HG03103 (cell line): ENCODE measurements at regions not wholly inside any gene's neighbourhood (a gene's known extent, or its start where the extent isn't known, plus 50 kb on each side); places are given as distances from the start of the nearest gene placed in this dataset.

Experiments used
- ATAC-seq: cut with Tn5 transposase; IDR thresholded peaks from one replicate; pipeline ENCODE4 v1.9.1; 2021; ENCODE audit warnings: low read depth; ENCODE audit not compliant: unreplicated experiment

DNA sequence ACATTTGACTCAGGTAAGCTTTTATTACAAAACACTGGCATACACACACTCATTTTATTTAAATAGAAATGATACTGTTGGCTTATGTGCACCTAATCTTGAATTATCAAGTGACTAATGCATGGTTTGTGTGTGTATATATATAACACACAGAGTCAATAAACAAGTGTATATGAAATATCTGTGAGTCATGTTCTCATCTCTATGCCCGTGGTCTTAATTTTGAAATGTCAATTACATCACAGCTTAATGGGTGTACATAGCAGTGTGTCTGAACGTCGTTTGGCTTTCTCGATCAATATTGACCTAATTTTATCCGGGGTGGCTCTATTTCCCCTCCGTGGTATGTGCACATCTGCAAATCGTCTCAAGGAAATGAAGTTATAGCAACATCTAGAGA is 104.0 kb upstream of the ZFP64 start:
- ATAC-seq: no peak

DNA sequence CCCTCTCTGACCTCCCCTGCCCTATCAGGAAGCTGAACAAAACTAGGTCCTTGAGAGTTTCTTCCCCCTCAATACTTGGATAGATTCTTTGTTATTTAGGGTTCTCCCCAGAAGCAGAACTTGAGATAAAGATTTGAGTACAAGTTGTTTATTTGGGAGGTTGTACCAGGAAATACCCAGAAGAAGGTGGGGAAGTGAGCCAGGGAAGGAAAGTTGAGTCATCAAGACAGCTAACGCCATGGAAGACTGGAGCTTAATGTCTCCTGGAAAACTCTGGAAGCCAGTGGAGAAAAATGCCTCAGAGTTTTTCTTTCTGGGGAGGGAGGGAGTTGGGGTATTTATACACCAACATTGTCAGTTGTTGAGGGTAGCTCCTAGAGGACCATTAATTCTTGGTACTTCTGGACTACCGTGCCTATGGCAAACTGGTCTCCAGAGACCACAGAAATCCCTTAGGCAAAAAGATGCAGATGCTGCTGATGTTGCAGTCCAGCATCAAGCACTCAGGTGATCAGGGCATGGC is 102.6 kb upstream of the ZFP64 start:
- ATAC-seq: no peak

DNA sequence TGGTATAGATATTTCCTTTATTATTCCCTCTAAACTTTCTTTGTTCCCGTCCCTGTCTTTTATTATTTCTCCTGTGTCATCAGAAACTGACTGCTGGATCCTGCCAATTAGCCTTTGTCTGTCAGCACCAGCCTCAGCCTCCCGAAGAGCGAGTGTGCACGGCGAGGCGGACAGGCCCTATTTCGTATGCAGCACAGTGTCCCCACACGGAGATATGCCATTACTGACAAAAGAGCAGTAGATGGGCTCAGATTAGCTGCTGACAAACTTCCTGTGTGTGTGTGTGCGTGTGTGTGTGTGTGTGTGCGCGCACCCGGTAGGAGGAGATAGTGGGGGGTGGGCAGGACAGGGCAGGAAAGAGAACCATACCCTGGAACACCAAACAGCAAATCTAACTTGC is 99.5 kb upstream of the ZFP64 start:
- no peak for ATAC-seq

GRCh38 chr20:52290569-52290968 is 99.0 kb upstream of the ZFP64 start:
- no peak for ATAC-seq

DNA sequence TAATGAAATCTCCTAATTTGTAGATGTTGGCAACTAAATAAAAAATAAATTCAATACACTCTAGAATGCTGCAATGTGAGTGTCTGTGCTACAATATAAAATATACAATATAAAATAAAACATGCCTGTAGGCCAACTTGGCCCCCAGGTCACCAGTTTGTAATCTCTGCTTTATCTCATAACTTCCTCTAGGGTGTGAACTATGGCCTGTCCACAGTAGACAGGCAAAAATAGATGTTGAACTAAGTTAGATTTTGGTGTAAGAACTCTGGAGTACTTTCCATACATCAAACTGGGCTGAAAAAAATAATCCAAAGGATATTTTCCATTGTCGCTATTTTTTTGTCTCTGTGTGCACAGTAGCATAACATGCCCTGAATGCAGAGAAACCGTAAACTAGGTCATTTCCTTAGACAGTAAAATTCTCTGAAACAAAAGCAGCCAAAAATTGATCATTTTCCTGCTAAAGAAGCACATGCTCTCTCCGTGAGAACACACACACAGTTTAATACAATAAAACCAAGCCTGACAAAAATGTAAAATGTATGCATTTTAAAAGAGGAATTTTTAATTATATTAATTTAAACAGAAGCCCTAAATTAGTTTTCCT is 98.5 kb upstream of the ZFP64 start:
- no peak for ATAC-seq

- no peak for ATAC-seq
Observed at GRCh38 chr20:52280407-52280806, 88.8 kb upstream of the ZFP64 start.

DNA sequence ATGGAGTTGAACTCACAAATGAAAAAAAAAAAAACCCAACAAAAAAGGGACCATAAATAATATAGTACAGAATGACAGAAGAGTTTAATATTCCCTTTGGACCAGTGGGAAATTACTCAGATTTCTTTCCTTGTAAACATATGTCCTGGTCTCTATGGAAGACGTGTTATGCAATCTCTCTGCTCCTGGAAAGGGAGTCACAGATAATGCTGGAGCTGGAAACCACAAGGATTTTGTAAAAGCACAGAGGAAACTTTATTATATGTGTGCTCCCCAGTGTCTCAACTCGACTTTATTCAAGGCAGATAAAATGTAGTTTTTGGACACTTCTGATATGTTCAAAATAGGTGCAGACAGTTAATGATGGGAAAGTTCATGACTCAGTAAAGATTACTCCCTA is 88.1 kb upstream of the ZFP64 start:
- no peak for ATAC-seq

DNA sequence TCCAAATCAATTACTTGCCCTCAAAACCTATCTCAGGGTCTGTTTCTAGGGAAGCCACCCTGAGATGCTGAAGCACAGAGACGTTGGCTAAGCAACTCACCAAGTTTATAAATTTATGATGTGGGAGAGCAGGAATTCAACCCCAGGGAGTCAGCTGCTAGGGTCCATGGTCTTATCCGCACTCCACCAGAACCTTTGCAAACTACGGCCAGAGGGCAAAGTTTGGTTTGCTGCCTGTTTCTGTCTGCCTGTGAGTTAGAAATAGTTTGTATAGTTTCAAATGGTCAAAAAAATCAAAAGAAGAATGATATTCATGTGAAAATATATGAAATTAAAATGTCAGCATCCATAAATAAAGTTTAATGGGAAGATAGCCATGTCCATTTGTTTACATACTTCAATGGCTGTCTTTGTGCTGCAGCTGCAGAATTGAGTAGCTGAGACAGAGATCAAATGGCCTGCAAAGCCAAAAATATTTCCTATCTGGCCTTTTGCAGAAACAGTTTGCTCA is 83.7 kb upstream of the ZFP64 start:
- no peak for ATAC-seq

- no peak for ATAC-seq
Observed at GRCh38 chr20:52270696-52271095, 79.1 kb upstream of the ZFP64 start.

DNA sequence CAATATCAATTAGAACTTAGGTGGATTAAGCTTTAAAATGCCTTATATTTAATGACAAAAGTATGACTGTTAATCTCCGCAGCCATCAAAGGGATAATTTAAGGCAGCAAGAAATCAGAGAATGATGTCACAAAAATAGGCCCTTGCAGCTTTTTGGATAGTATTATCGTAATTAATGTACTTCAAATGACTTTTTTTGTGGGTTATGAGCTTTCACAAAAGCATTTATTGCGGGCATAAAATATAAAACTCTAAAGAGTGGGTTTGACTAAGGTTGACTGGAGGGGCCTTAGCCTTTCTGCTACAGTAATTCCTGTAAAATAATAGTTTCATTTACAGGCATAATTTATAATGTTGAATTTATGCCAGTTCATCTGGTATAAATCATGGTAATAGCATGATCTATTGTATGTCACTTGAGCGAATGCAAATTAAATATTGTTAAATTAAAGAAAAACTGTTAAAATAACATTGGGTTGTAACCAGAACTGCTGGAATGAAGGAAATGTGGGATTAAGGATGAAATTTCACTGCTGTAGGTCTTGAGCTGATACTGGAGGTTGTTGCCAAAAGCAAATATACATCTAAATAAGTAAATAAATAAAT is 78.5 kb upstream of the ZFP64 start:
- no peak for ATAC-seq

DNA sequence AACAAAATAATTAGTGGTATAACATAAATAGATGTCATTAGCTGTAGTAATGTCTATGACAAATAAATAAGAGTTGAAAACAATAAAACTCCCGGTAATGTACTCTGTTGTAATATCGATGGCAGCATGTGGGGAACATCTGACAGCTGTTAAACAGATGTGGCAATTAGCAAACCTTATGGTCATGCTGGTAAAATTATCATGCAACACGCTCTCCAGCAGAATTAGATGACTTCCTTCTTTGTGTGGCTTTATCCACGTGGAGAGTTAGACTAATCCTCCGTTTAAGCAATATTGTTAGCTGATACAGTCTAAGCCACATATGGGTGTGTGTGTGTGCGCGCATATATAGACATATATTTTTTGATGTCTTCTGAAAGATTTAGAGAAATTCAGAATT is 77.7 kb upstream of the ZFP64 start:
- ATAC-seq: no peak

- no peak for ATAC-seq
Observed at GRCh38 chr20:52268184-52268749, 76.7 kb upstream of the ZFP64 start.

- ATAC-seq: no peak
Observed at GRCh38 chr20:52267418-52267817, 75.8 kb upstream of the ZFP64 start.

DNA sequence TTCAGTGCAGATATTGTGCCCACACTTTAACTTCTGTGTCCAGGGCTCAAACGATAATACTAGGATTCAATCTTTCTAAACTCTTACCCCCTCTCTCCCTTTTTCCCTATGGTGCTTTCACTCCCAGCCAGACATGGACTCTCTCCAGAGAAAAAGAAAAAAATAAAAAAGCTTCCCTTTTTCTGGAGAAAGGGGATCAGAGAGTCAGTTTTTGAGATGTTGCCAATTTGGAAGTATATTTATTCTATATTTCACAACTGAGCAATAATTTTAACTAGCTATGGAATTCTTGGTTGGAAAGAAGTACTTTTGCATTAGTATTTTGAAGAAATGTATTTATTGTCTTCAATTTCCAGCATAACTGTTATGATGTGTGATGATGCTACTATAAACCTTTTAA is 72.2 kb upstream of the ZFP64 start:
- no peak for ATAC-seq

- no peak for ATAC-seq
Observed at GRCh38 chr20:52261792-52262191, 70.2 kb upstream of the ZFP64 start.

GRCh38 chr20:52259295-52259694 is 67.7 kb upstream of the ZFP64 start:
- no peak for ATAC-seq

- no peak for ATAC-seq
Observed at GRCh38 chr20:52256454-52256853, 64.9 kb upstream of the ZFP64 start.

GRCh38 chr20:52252664-52253063 is 61.1 kb upstream of the ZFP64 start:
- no peak for ATAC-seq

DNA sequence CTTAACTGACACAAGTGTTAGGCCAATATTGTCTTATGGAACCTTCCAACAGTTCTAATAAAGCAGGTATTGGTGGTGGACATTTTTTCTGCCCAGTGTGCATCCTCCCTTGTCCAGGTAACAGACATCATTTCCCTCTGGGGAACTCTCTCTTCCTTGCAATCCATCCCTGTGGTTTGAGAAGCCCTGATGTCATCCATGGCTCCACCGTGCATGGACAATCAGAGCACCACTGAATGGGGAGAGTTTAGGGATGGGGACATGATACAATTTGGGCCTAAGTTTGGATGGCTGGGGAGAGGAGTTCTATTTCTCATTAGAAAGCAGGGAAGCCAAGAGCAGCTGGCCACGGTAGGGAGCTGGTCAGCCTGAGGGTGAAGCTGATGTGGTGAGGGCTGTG is 60.2 kb upstream of the ZFP64 start:
- no peak for ATAC-seq

DNA sequence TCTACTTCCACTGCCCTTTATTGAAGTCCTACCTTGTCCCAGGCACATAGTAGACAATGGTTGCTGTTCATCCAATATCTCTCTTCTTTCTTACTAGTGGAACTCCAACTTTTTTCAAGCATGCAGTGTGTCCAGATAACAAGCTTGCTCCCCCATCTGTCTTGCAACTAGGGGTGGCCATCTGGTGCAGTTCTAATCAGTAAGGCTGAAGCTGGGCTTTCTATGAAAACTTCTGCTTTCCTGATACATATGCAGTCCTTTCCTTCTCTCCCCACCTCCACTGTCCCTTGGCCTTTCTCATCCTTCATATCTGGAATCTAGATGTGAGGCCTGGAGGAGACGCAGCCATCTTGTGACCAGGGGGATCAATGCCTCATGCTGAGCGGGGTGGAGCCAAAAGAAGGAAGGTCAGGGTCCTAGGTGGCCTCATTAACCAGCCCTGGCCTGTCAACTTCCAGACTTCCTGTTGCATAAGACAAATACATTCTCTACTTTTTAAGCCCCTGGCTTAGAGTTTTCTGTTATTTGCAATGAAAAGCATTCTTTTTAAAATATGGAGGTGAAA is 59.6 kb upstream of the ZFP64 start:
- no peak for ATAC-seq

GRCh38 chr20:52247548-52247947 is 56.0 kb upstream of the ZFP64 start:
- no peak for ATAC-seq

- no peak for ATAC-seq
Observed at GRCh38 chr20:52246366-52246765, 54.8 kb upstream of the ZFP64 start.
